ENCODE measurements at regions not wholly inside any gene's neighbourhood (a gene's known extent, or its start where the extent isn't known, plus 50 kb on each side); places are given as distances from the start of the nearest gene placed in this dataset.

GRCh38 chr22:47665151-47665550, 902.7 kb downstream of the TBC1D22A start:
- no peak for ATAC-seq
- Histone ChIP-seq H3K27me3 (ENCODE audit: control insufficient read depth, insufficient read depth, low read length) (no peaks in the 10 kb centered on the region), H3K9me3 (ENCODE audit: control insufficient read depth, insufficient read depth, low read depth, low read length) (no peaks in the 10 kb centered on the region), H3K4me1 (ENCODE audit: control insufficient read depth, insufficient read depth, low read length) (no peaks in the 10 kb centered on the region), H3K36me3 (ENCODE audit: control insufficient read depth, insufficient read depth, low read length) (no peaks in the 10 kb centered on the region; the same call in 1 of the 2 replicates), H3K4me3 (ENCODE audit: low read depth in 2 of 2, low read length in 2 of 2) (no peak overlapping the region), H3K27ac (ENCODE audit: low read length) (no peak overlapping the region)
- no TSS peak for BruUV-seq (replicated peaks)
- no peak for DNase-seq (ENCODE audit: low read depth, low spot score)
- no peak for TF ChIP-seq POLR2AphosphoS5 (IDR thresholded peaks at IDR 0.05; ENCODE audit: low read depth, low read length)
- no peak for TF ChIP-seq TCF7L2 (IDR thresholded peaks at IDR 0.05; ENCODE audit: low read depth, low read length)
- TF ChIP-seq CTCF (IDR thresholded peaks at IDR 0.05): no peak
- TF ChIP-seq SIN3A (IDR thresholded peaks at IDR 0.05; ENCODE audit: borderline replicate concordance, insufficient read depth, low read depth, low read length): no peak
- no peak for TF ChIP-seq REST (IDR thresholded peaks at IDR 0.05; ENCODE audit: insufficient read depth in 1 of 2, low read depth in 2 of 2, low read length in 1 of 2)
- intact Hi-C loops (cut with micrococcal nuclease; ENCODE audit: unreplicated experiment): no loop called here
- ChIA-PET CTCF (no interaction called here), POLR2A (no interaction called here)
- in situ Hi-C loops (cut with HindIII; ENCODE audit: low pct_unique_long_range_greater_than_20kb, low sequenced_read_pairs): no loop called here

GRCh38 chr22:47663615-47664605, 901.5 kb downstream of the TBC1D22A start:
- no peak for ATAC-seq
- CTCF ChIA-PET: no interaction called here
- BruUV-seq (replicated peaks): no TSS peak
- Histone ChIP-seq H3K9me3 (ENCODE audit: control insufficient read depth, insufficient read depth, low read depth, low read length) (no peaks in the 10 kb centered on the region), H3K36me3 (ENCODE audit: control insufficient read depth, insufficient read depth, low read length) (no peaks in the 10 kb centered on the region; the same call in 1 of the 2 replicates), H3K27ac (ENCODE audit: low read length) (no peak overlapping the region), H3K27me3 (ENCODE audit: control insufficient read depth, insufficient read depth, low read length) (no peaks in the 10 kb centered on the region), H3K4me3 (ENCODE audit: low read depth in 2 of 2, low read length in 2 of 2) (no peak overlapping the region), H3K4me1 (ENCODE audit: control insufficient read depth, insufficient read depth, low read length) (no peaks in the 10 kb centered on the region)
- no peak for DNase-seq (ENCODE audit: low read depth, low spot score)
- intact Hi-C loops (cut with micrococcal nuclease; ENCODE audit: unreplicated experiment): no loop called here
- POLR2A ChIA-PET: no interaction called here
- in situ Hi-C loops (cut with HindIII; ENCODE audit: low pct_unique_long_range_greater_than_20kb, low sequenced_read_pairs): no loop called here
- TF ChIP-seq REST (IDR thresholded peaks at IDR 0.05; ENCODE audit: insufficient read depth in 1 of 2, low read depth in 2 of 2, low read length in 1 of 2) (no peak), POLR2AphosphoS5 (IDR thresholded peaks at IDR 0.05; ENCODE audit: low read depth, low read length) (no peak), TCF7L2 (IDR thresholded peaks at IDR 0.05; ENCODE audit: low read depth, low read length) (no peak), SIN3A (IDR thresholded peaks at IDR 0.05; ENCODE audit: borderline replicate concordance, insufficient read depth, low read depth, low read length) (no peak), CTCF (IDR thresholded peaks at IDR 0.05) (no peak)

Data from Panc1 (cell line).